Spleen (tissue), 11 donors: ENCODE measurements at regions not wholly inside any gene's neighbourhood (a gene's known extent, or its start where the extent isn't known, plus 50 kb on each side); places are given as distances from the start of the nearest gene placed in this dataset.

Experiments
- DNase-seq: peaks from one replicate; pipeline ENCODE4 v3.0.0-alpha.2; 2020
- H3K27ac ChIP-seq, 8 donors: fragments of 200-600 bp; sonication (generic) in 7 of 8; 1 replicate in 4 of 8; 2 replicates in 4 of 8; pipeline versions ENCODE4 v1.5.0 to v1.8.0; 2016 to 2021; ENCODE audit warnings: inconsistent platforms in 4 of 8, mild to moderate bottlenecking in 4 of 8, moderate library complexity in 1 of 8
- H3K27me3 ChIP-seq, 7 donors: fragments of 200-600 bp; sonication (generic) in 6 of 7; replicated peaks in 1 of 7; 1 replicate in 4 of 7; 2 replicates in 3 of 7; pipeline versions ENCODE4 v1.5.0 to v1.8.0; 2016 to 2021; ENCODE audit warnings: inconsistent platforms in 3 of 7, mild to moderate bottlenecking in 1 of 7
- H3K36me3 ChIP-seq, 6 donors: fragments of 200-600 bp; sonication (generic) in 5 of 6; 1 replicate in 4 of 6; 2 replicates in 2 of 6; pipeline versions ENCODE4 v1.5.0 to v1.8.0; 2016 to 2021; ENCODE audit warnings: inconsistent platforms in 2 of 6
- H3K4me1 ChIP-seq, 6 donors: fragments of 200-600 bp; sonication (generic) in 5 of 6; 1 replicate in 3 of 6; 2 replicates in 3 of 6; pipeline versions ENCODE4 v1.5.0 to v1.8.0; 2016 to 2021; ENCODE audit warnings: inconsistent platforms in 3 of 6
- H3K4me3 ChIP-seq, 8 donors: fragments of 200-600 bp; sonication (generic) in 7 of 8; 1 replicate in 4 of 8; 2 replicates in 4 of 8; pipeline versions ENCODE4 v1.5.0 to v1.8.0; 2016 to 2021; ENCODE audit warnings: inconsistent platforms in 4 of 8, mild to moderate bottlenecking in 4 of 8, moderate library complexity in 2 of 8
- H3K9me3 ChIP-seq, 8 donors: fragments of 200-600 bp; sonication (generic) in 7 of 8; 1 replicate in 4 of 8; 2 replicates in 4 of 8; pipeline versions ENCODE4 v1.5.0 to v1.8.0; 2016 to 2021; ENCODE audit warnings: inconsistent platforms in 4 of 8
- POLR2A ChIP-seq, 3 donors: fragments of 450-650 bp; IDR thresholded peaks; one replicate each; pipeline ENCODE4 v1.5.1; 2017; ENCODE audit warnings: antibody characterized with exemption in 3 of 3, mild to moderate bottlenecking in 1 of 3
- POLR2AphosphoS5 ChIP-seq, 3 donors: sonication (generic); formaldehyde crosslinking; IDR thresholded peaks; one replicate each; pipeline ENCODE4 v1.5.1; 2017; ENCODE audit warnings: antibody characterized with exemption in 3 of 3
- WGBS, 5 donors: extraction: QIAGEN DNeasy Blood & Tissue Kit in 3 of 5; methylation state at CpG; one replicate each; pipeline versions ENCODE4 v1.1.5 to v1.1.7; 2013 to 2018; 5-methylcytosine and 5-hydroxymethylcytosine counted together
- intact Hi-C: fragments of 100-400 bp; cut with DNase I; formaldehyde crosslinking; loops from one replicate; pipeline ENCODE4 v1.15.0; 2023; ENCODE audit warnings: low total_unique reads
- TF ChIP-seq, protein P1 (sequence below), 11 experiments: fragments of 200-600 bp in 7 of 11; fragments of 450-650 bp in 4 of 11; sonication (generic) in 4 of 11; IDR thresholded peaks in 8 of 11; conservative IDR thresholded peaks in 3 of 11; 1 replicate in 7 of 11; 2 replicates in 4 of 11; pipeline versions ENCODE4 v1.4.0 to v1.8.0; 2016 to 2021; ENCODE audit warnings: antibody characterized with exemption in 11 of 11, inconsistent platforms in 4 of 11, mild to moderate bottlenecking in 1 of 11
- donor health status: healthy with polysubstance abuse.
- donor health status: DM: no; HTN: no; CAD: no; lungs with moderate emphysema.
- donor health status: DM: no; HTN: no; CAD: no.
- donor health status: Bipolar disorder and iron deficiency.
- donor health status: healthy.
- donor health status: DM: no; HTN: no; CAD: no.
- donor health status: DM: yes; HTN: yes; CAD: no.

DNA sequence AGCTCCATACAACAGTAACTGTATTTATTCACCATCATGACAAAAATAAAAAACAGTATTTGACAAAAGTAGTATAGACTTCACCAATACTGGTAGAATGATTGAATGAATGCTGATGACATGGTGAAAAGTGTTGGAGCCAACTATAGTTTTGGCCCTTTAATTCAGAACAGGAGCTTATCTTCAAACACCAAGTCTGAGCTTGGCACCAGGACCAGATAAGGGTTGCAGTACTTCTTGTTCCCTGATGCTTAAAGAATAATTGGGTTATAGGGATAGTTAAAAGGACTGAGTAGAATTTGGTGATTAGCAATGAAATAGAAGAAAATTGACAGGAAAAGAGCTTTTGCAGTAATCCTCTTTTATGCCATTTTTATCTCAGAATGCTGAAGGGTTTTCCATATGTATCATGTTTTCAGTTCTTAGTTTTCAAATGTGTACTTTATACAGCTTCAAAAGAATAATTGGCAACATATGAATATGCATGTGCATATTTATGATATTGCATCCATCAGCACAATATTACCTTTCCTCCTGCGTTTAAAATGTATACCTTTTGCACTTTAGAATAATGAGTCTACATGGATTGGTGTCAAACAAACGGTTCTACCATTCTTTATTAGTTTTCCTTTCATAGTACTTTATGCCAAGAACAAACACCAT lies 214.2 kb upstream of the ARHGAP42 start:
- Histone ChIP-seq H3K9me3 (peaks cover 0 to 4% (median 0%) of the 10 kb centered on the region in 8 donors), H3K4me1 (no peaks in the 10 kb centered on the region), H3K4me3 (no peak overlapping the region), H3K27me3 (no peaks in the 10 kb centered on the region), H3K36me3 (no peaks in the 10 kb centered on the region), H3K27ac (no peak overlapping the region)
- 52 to 75% (median 66%) methylated on average over 2 of the region's 2 CpGs for WGBS, 5 donors
- intact Hi-C loops, result no loop called here
- no peak for DNase-seq
- TF ChIP-seq, protein P1, sequence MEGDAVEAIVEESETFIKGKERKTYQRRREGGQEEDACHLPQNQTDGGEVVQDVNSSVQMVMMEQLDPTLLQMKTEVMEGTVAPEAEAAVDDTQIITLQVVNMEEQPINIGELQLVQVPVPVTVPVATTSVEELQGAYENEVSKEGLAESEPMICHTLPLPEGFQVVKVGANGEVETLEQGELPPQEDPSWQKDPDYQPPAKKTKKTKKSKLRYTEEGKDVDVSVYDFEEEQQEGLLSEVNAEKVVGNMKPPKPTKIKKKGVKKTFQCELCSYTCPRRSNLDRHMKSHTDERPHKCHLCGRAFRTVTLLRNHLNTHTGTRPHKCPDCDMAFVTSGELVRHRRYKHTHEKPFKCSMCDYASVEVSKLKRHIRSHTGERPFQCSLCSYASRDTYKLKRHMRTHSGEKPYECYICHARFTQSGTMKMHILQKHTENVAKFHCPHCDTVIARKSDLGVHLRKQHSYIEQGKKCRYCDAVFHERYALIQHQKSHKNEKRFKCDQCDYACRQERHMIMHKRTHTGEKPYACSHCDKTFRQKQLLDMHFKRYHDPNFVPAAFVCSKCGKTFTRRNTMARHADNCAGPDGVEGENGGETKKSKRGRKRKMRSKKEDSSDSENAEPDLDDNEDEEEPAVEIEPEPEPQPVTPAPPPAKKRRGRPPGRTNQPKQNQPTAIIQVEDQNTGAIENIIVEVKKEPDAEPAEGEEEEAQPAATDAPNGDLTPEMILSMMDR (IDR thresholded peaks at IDR 0.05 in 8 of 11, conservative IDR thresholded peaks at IDR 0.05 in 3 of 11), result no peak

DNA sequence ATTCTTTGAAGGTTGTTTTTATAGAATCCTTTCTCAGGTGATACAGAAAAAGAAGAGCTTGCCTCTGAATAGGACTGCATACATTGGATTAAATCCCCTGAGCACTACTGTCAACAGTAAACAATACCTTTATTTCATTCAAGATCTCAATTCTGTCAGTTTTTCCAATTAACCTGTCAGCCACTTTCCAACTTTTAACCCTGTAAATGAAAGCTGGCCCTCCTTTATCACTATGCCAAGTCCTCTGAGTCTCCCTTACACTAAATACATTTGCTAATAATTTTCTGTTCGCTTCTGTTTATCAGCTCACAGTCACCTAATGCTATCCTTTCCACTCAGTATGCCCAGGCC lies 213.7 kb upstream of the ARHGAP42 start:
- intact Hi-C loops, result no loop called here
- Histone ChIP-seq H3K27ac (no peak overlapping the region), H3K27me3 (no peaks in the 10 kb centered on the region), H3K4me3 (no peak overlapping the region), H3K36me3 (no peaks in the 10 kb centered on the region), H3K9me3 (peaks cover 0 to 4% (median 0%) of the 10 kb centered on the region in 8 donors), H3K4me1 (no peaks in the 10 kb centered on the region)
- TF ChIP-seq, protein P1 (IDR thresholded peaks at IDR 0.05 in 8 of 11, conservative IDR thresholded peaks at IDR 0.05 in 3 of 11), result no peak
- no peak for TF ChIP-seq POLR2A (IDR thresholded peaks at IDR 0.05)
- TF ChIP-seq POLR2AphosphoS5 (IDR thresholded peaks at IDR 0.05), result no peak
- DNase-seq, result no peak
- 77 to 93% (median 84%) methylated on average over 1 of the region's 1 CpG for WGBS, 5 donors

DNA sequence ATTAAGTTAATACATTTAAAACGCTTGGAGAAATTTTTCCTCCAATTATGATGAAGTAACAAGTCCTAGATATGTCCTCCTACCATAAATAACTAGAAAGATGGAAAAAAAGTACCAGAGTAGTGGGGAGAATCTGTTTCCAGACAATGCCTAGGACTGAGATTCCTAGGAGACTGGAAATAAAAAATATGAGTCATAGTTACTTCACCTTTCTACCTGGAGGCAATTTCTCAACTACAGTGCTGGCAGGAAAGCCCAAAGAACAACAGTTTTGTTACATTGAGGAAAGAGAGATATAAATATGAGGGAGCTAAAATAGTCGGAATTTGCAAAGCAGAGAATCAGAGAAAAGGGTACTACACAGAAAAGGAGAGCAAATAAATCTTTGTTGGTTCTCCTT lies 202.1 kb upstream of the ARHGAP42 start:
- no peaks in the 10 kb centered on the region for H3K4me1 ChIP-seq
- WGBS, 5 donors, result 64 to 81% (median 70%) methylated on average over 2 of the region's 2 CpGs

GRCh38 chr11:100498780-100499179 lies 188.3 kb upstream of the ARHGAP42 start:
- Histone ChIP-seq H3K9me3 (peaks cover 0 to 29% (median 20%) of the 10 kb centered on the region in 8 donors), H3K27me3 (no peaks in the 10 kb centered on the region), H3K4me3 (no peak overlapping the region), H3K36me3 (no peaks in the 10 kb centered on the region), H3K27ac (no peak overlapping the region), H3K4me1 (no peaks in the 10 kb centered on the region)
- DNase-seq, result no peak
- intact Hi-C loops, result no loop called here
- TF ChIP-seq, protein P1 (IDR thresholded peaks at IDR 0.05 in 8 of 11, conservative IDR thresholded peaks at IDR 0.05 in 3 of 11), result no peak
- no peak for TF ChIP-seq POLR2A (IDR thresholded peaks at IDR 0.05)
- TF ChIP-seq POLR2AphosphoS5 (IDR thresholded peaks at IDR 0.05), result no peak
- WGBS, 5 donors, result 74 to 88% (median 78%) methylated on average over 3 of the region's 3 CpGs

More for the DNA sequence above, 202.1 kb upstream of the ARHGAP42 start:
- Histone ChIP-seq H3K27me3 (no peaks in the 10 kb centered on the region), H3K27ac (no peak overlapping the region), H3K9me3 (peaks cover 0 to 58% (median 27%) of the 10 kb centered on the region in 8 donors), H3K36me3 (no peaks in the 10 kb centered on the region), H3K4me3 (no peak overlapping the region)
- intact Hi-C loops, result no loop called here
- no peak for TF ChIP-seq POLR2AphosphoS5 (IDR thresholded peaks at IDR 0.05)
- DNase-seq, result no peak

GRCh38 chr11:100501450-100501849 lies 185.6 kb upstream of the ARHGAP42 start:
- Histone ChIP-seq H3K9me3 (peaks cover 0 to 36% (median 28%) of the 10 kb centered on the region in 8 donors), H3K4me3 (no peak overlapping the region), H3K36me3 (no peaks in the 10 kb centered on the region), H3K4me1 (no peaks in the 10 kb centered on the region), H3K27me3 (no peaks in the 10 kb centered on the region), H3K27ac (no peak overlapping the region)
- no peak for TF ChIP-seq POLR2A (IDR thresholded peaks at IDR 0.05)
- TF ChIP-seq POLR2AphosphoS5 (IDR thresholded peaks at IDR 0.05), result no peak
- TF ChIP-seq, protein P1 (IDR thresholded peaks at IDR 0.05 in 8 of 11, conservative IDR thresholded peaks at IDR 0.05 in 3 of 11), result no peak
- intact Hi-C loops, result no loop called here
- no peak for DNase-seq
- 90 to 96% (median 92%) methylated on average over 2 of the region's 2 CpGs for WGBS, 5 donors
